Spleen (tissue), 7 donors: ENCODE measurements at regions not wholly inside any gene's neighbourhood (a gene's known extent, or its start where the extent isn't known, plus 50 kb on each side); places are given as distances from the start of the nearest gene placed in this dataset.

Experiments
- CTCF ChIP-seq, 11 experiments: fragments of 200-600 bp in 7 of 11; fragments of 450-650 bp in 4 of 11; sonication (generic) in 4 of 11; IDR thresholded peaks in 8 of 11; conservative IDR thresholded peaks in 3 of 11; 1 replicate in 7 of 11; 2 replicates in 4 of 11; pipeline versions ENCODE4 v1.4.0 to v1.8.0; 2016 to 2021; ENCODE audit warnings: antibody characterized with exemption in 11 of 11, inconsistent platforms in 4 of 11, mild to moderate bottlenecking in 1 of 11
- POLR2A ChIP-seq, 3 donors: fragments of 450-650 bp; IDR thresholded peaks; one replicate each; pipeline ENCODE4 v1.5.1; 2017; ENCODE audit warnings: antibody characterized with exemption in 3 of 3, mild to moderate bottlenecking in 1 of 3
- donor health status: DM: no; HTN: no; CAD: no; lungs with moderate emphysema.
- donor health status: DM: no; HTN: no; CAD: no.
- donor health status: DM: no; HTN: no; CAD: no.

GRCh38 chr6:54614499-54615195, 231.9 kb upstream of the FAM83B start:
- no peak for TF ChIP-seq CTCF (IDR thresholded peaks at IDR 0.05 in 8 of 11, conservative IDR thresholded peaks at IDR 0.05 in 3 of 11)
- TF ChIP-seq POLR2A (IDR thresholded peaks at IDR 0.05), result no peak
